Smooth muscle cell (in vitro differentiated cells): ENCODE measurements at regions not wholly inside any gene's neighbourhood (a gene's known extent, or its start where the extent isn't known, plus 50 kb on each side); places are given as distances from the start of the nearest gene placed in this dataset.

Experiments
- DNase-seq: peaks from one replicate; lab custom pipeline; 2025; ENCODE audit not compliant: unreplicated experiment; lab: John Stamatoyannopoulos, UW
- H2AFZ ChIP-seq: fragments of 200-600 bp; sonication (generic); 2 replicates; pipeline ENCODE4 v1.6.0; 2016; ENCODE audit warnings: antibody characterized with exemption, low read depth, mild to moderate bottlenecking
- H3F3A ChIP-seq: fragments of 200-600 bp; sonication (generic); 2 replicates; pipeline ENCODE4 v1.6.0; 2017; ENCODE audit warnings: antibody characterized with exemption, low read depth
- H3K27ac ChIP-seq: fragments of 200-600 bp; sonication (generic); 2 replicates; pipeline ENCODE4 v1.5.1; 2016; ENCODE audit warnings: low read depth, mild to moderate bottlenecking
- H3K27me3 ChIP-seq: fragments of 200-600 bp; sonication (generic); 2 replicates; pipeline ENCODE4 v1.6.1; 2016; ENCODE audit warnings: low read depth, mild to moderate bottlenecking
- H3K36me3 ChIP-seq: fragments of 200-600 bp; sonication (generic); 2 replicates; pipeline ENCODE4 v1.5.1; 2016; ENCODE audit warnings: low read depth
- H3K4me1 ChIP-seq: fragments of 200-600 bp; sonication (generic); 2 replicates; pipeline ENCODE4 v1.5.1; 2016; ENCODE audit warnings: low read depth
- H3K4me2 ChIP-seq: fragments of 200-600 bp; sonication (generic); 2 replicates; pipeline ENCODE4 v1.6.0; 2016; ENCODE audit warnings: mild to moderate bottlenecking
- H3K4me3 ChIP-seq: fragments of 200-600 bp; sonication (generic); 2 replicates; pipeline ENCODE4 v1.5.1; 2016; ENCODE audit warnings: mild to moderate bottlenecking
- H3K79me2 ChIP-seq: fragments of 200-600 bp; sonication (generic); 2 replicates; pipeline ENCODE4 v1.6.0; 2016; ENCODE audit warnings: low read depth, mild to moderate bottlenecking
- H3K9ac ChIP-seq: fragments of 200-600 bp; sonication (generic); 2 replicates; pipeline ENCODE4 v1.6.0; 2016; ENCODE audit warnings: low read depth
- H3K9me3 ChIP-seq: fragments of 200-600 bp; sonication (generic); replicated peaks from 2 replicates; pipeline ENCODE4 v1.5.1; 2016; ENCODE audit warnings: low read depth
- H4K20me1 ChIP-seq: fragments of 200-600 bp; sonication (generic); 2 replicates; pipeline ENCODE4 v1.6.0; 2016; ENCODE audit warnings: low read depth
- WGBS: methylation state at CpG from one replicate; pipeline ENCODE4 v1.1.7; 2016; ENCODE audit warnings: low lambda C conversion rate; 5-methylcytosine and 5-hydroxymethylcytosine counted together
- TF ChIP-seq, protein P1 (sequence below): fragments of 200-600 bp; sonication (generic); IDR thresholded peaks from 2 replicates; pipeline ENCODE4 v1.5.1; 2017; ENCODE audit warnings: borderline replicate concordance, mild to moderate bottlenecking, antibody characterized with exemption; ENCODE audit not compliant: insufficient read depth, poor library complexity, severe bottlenecking

DNA sequence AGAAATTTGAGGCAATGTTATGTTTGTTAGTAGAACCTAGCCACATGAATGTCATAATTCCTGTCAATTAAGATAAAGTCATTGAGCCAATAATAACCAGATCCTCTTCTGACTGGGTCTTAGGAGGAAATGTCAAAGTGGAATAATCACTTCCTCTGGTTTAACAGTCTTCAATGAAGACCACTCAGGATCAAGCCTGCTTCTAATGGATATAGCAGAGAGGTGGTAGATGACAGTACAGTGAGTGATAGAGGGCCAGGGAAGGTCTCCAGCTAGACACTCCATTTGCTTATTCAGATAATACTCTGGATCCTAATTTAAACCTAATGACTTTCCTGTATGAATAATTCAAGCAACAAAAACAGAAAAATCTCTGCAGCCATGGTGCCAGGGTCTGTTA lies 474.2 kb downstream of the DNAH5 start:
- Histone ChIP-seq H3K4me2 (no peak overlapping the region), H3K4me1 (no peaks in the 10 kb centered on the region), H3K27ac (no peak overlapping the region), H3F3A (no peaks in the 10 kb centered on the region), H3K27me3 (no peaks in the 10 kb centered on the region), H4K20me1 (no peaks in the 10 kb centered on the region), H3K79me2 (no peaks in the 10 kb centered on the region), H3K4me3 (no peak overlapping the region), H2AFZ (no peak overlapping the region), H3K36me3 (no peaks in the 10 kb centered on the region), H3K9ac (no peak overlapping the region), H3K9me3 (no peaks in the 10 kb centered on the region)
- TF ChIP-seq, protein P1, sequence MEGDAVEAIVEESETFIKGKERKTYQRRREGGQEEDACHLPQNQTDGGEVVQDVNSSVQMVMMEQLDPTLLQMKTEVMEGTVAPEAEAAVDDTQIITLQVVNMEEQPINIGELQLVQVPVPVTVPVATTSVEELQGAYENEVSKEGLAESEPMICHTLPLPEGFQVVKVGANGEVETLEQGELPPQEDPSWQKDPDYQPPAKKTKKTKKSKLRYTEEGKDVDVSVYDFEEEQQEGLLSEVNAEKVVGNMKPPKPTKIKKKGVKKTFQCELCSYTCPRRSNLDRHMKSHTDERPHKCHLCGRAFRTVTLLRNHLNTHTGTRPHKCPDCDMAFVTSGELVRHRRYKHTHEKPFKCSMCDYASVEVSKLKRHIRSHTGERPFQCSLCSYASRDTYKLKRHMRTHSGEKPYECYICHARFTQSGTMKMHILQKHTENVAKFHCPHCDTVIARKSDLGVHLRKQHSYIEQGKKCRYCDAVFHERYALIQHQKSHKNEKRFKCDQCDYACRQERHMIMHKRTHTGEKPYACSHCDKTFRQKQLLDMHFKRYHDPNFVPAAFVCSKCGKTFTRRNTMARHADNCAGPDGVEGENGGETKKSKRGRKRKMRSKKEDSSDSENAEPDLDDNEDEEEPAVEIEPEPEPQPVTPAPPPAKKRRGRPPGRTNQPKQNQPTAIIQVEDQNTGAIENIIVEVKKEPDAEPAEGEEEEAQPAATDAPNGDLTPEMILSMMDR = no peak
- no peak for DNase-seq

DNA sequence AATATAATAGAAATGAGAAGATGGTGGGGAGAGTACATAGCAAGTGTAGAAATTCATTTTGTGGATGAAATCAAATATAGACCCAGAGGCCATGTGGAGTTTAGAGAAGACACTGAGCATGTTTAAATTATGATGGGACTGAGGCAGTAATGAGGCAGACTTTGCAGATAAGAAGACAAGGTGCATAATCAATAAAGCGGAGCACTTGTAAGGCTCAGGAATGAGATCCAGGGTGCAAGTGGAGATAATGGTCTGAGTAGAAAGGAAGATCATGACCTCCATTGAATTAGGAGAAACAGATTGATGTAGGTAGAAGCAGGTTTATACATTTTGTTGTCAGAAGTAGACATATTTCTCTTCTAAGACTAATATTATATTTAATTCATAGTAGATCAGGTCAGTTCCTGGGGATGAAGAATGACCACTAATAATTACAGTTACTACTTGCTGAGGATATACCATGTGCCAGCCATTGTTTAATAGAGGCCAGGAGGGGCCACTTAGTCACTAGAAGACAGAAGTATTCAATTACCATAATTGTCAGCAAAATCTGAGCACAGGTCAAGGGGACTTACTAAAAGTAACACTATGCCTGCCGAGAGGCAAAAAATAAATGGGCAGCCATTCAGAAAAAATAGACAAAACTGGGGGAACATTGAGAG lies 479.8 kb downstream of the DNAH5 start:
- no peaks in the 10 kb centered on the region for H3K9me3 ChIP-seq
- no peaks in the 10 kb centered on the region for H3K36me3 ChIP-seq
- H3K4me1 ChIP-seq = no peaks in the 10 kb centered on the region
- no peak overlapping the region for H2AFZ ChIP-seq
- 92% methylated on average over 2 of the region's 2 CpGs for WGBS
- no peaks in the 10 kb centered on the region for H3F3A ChIP-seq
- no peaks in the 10 kb centered on the region for H3K79me2 ChIP-seq
- DNase-seq = no peak
- no peaks in the 10 kb centered on the region for H3K27me3 ChIP-seq
- no peak overlapping the region for H3K9ac ChIP-seq
- no peaks in the 10 kb centered on the region for H4K20me1 ChIP-seq
- H3K4me2 ChIP-seq = no peak overlapping the region
- TF ChIP-seq, protein P1 = no peak
- no peak overlapping the region for H3K27ac ChIP-seq
- H3K4me3 ChIP-seq = no peak overlapping the region

DNA sequence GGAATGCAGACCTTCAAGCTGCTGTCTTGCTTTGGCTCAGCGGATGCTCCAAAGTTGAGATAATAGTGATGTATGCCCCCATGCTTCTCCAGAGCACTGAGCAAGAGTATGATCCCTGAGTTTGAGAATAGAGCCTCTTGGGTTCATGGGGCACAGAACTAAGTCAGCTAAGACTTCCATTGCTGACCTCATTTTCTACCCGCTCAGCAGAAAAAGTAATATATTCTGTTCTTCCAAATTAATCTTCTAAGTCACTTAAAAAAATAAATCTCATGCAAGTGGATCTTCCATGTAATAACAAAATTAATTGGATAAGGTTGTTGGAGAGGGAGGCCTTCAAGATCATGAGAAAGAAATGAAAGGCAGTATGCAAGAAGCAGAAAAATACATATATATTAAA lies 483.9 kb downstream of the DNAH5 start:
- TF ChIP-seq, protein P1 = no peak
- Histone ChIP-seq H3K4me2 (no peak overlapping the region), H3F3A (no peaks in the 10 kb centered on the region), H3K9me3 (no peaks in the 10 kb centered on the region), H3K27ac (no peak overlapping the region), H3K79me2 (no peaks in the 10 kb centered on the region), H3K4me1 (no peaks in the 10 kb centered on the region), H3K9ac (no peak overlapping the region), H3K36me3 (no peaks in the 10 kb centered on the region), H2AFZ (no peak overlapping the region), H4K20me1 (no peaks in the 10 kb centered on the region), H3K27me3 (no peaks in the 10 kb centered on the region), H3K4me3 (no peak overlapping the region)
- DNase-seq = no peak
- 87% methylated on average over 2 of the region's 2 CpGs for WGBS

DNA sequence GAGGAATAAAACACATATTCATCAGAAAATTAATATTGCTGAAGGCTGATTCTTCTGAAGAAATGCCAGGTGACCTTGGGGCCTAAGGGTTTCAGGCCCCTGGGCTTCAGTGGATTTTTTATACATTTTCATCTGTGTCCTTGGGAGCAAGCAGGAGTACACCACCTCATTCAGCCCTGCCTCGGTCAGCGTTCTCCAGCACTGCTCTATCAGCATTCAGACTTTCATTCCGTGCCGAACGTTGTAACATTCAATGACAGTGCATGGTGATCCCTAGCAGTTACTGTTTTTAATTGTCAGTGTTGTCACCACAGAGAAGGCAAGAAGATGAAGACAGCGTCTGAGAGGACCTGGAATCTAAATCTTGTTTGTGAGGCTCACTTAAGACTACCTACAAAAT lies 490.4 kb downstream of the DNAH5 start:
- Histone ChIP-seq H3K4me1 (no peaks in the 10 kb centered on the region), H3F3A (no peaks in the 10 kb centered on the region), H3K4me2 (no peak overlapping the region), H4K20me1 (no peaks in the 10 kb centered on the region), H3K9me3 (no peaks in the 10 kb centered on the region), H3K27me3 (no peaks in the 10 kb centered on the region), H3K9ac (no peak overlapping the region), H3K79me2 (no peaks in the 10 kb centered on the region), H3K4me3 (no peak overlapping the region), H3K27ac (no peak overlapping the region), H3K36me3 (no peaks in the 10 kb centered on the region), H2AFZ (no peak overlapping the region)
- TF ChIP-seq, protein P1 = no peak
- no peak for DNase-seq
- 92% methylated on average over 6 of the region's 6 CpGs for WGBS
